Cardiac muscle cell (in vitro differentiated cells and primary cell): ENCODE measurements at regions not wholly inside any gene's neighbourhood (a gene's known extent, or its start where the extent isn't known, plus 50 kb on each side); places are given as distances from the start of the nearest gene placed in this dataset.
A peak's percentile ranks its signal among the peaks of the same experiment; 100 is the strongest.

Experiments used
- DNase-seq, 2 donors: peaks; one replicate each; pipeline versions ENCODE4 v3.0.0 to v3.0.0-alpha.2; 2010 to 2017; ENCODE audit warnings: low read depth in 1 of 2, low spot score in 1 of 2
- H3K27ac ChIP-seq: fragments of 200-600 bp; sonication (generic); 2 replicates; pipeline ENCODE4 v1.5.1; 2016
- H3K27me3 ChIP-seq: fragments of 200-600 bp; sonication (generic); 2 replicates; pipeline ENCODE4 v1.6.0; 2016; ENCODE audit warnings: control low read depth
- H3K36me3 ChIP-seq: fragments of 200-600 bp; sonication (generic); 2 replicates; pipeline ENCODE4 v1.5.1; 2016; ENCODE audit warnings: control low read depth
- H3K4me1 ChIP-seq: fragments of 200-600 bp; sonication (generic); 2 replicates; pipeline ENCODE4 v1.8.1; 2017; ENCODE audit warnings: low read depth, mild to moderate bottlenecking, mixed run types
- H3K4me3 ChIP-seq: fragments of 200-600 bp; sonication (generic); 2 replicates; pipeline ENCODE4 v1.5.1; 2016; ENCODE audit warnings: mild to moderate bottlenecking
- H3K9me3 ChIP-seq: fragments of 200-600 bp; sonication (generic); 2 replicates; pipeline ENCODE4 v1.5.1; 2017; ENCODE audit warnings: low read depth, mild to moderate bottlenecking, control low read depth
- CTCF ChIP-seq: IDR thresholded peaks from 2 replicates; pipeline ENCODE4 v1.5.1; 2012; ENCODE audit warnings: low read depth, mild to moderate bottlenecking, low read length

- peak; percentile 15 to 88 for DNase-seq
- Histone ChIP-seq H3K27me3 (no peaks in the 10 kb centered on the region), H3K36me3 (no peaks in the 10 kb centered on the region), H3K4me3 (no peak overlapping the region), H3K27ac (peak overlapping the region; percentile 67), H3K9me3 (no peaks in the 10 kb centered on the region), H3K4me1 (peaks cover 15% of the 10 kb centered on the region)
- no peak for TF ChIP-seq CTCF
These were observed 425.0 kb downstream of the FAT4 start for GRCh38 chr4:125739760-125740159.

GRCh38 chr4:125741825-125742452, 427.2 kb downstream of the FAT4 start:
- TF ChIP-seq CTCF: peak; percentile 67
- no peaks in the 10 kb centered on the region for H3K27me3 ChIP-seq
- no peak overlapping the region for H3K27ac ChIP-seq
- no peaks in the 10 kb centered on the region for H3K9me3 ChIP-seq
- H3K36me3 ChIP-seq: no peaks in the 10 kb centered on the region
- peaks cover 6% of the 10 kb centered on the region for H3K4me1 ChIP-seq
- H3K4me3 ChIP-seq: no peak overlapping the region
- peak in 1 of 2 donors; percentile 65 for DNase-seq

DNA sequence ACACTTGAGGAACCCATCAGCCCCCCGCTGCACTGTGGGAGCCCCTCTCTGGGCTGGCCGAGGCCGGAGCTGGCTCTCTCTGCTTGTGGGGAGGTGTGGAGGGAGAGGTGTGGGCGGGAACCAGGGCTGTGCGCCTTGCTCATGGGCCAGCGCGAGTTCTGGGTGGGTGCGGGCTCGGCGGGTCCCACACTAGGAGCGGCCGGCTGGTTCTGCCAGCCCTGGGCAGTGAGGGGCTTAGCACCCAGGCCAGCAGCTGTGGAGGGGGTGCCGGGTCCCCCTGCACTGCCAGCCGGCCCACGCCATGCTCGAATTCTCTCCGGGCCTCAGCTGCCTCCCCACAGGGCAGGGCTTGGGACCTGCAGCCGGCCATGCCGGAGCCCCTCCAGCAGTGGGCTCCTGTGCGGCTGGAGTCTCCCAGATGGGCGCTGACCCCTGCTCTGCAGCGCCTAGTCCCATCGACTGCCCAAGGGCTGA, 430.2 kb downstream of the FAT4 start:
- DNase-seq: no peak
- Histone ChIP-seq H3K36me3 (no peaks in the 10 kb centered on the region), H3K9me3 (no peaks in the 10 kb centered on the region), H3K4me1 (no peaks in the 10 kb centered on the region), H3K4me3 (no peak overlapping the region), H3K27ac (no peak overlapping the region), H3K27me3 (no peaks in the 10 kb centered on the region)
- no peak for TF ChIP-seq CTCF

DNA sequence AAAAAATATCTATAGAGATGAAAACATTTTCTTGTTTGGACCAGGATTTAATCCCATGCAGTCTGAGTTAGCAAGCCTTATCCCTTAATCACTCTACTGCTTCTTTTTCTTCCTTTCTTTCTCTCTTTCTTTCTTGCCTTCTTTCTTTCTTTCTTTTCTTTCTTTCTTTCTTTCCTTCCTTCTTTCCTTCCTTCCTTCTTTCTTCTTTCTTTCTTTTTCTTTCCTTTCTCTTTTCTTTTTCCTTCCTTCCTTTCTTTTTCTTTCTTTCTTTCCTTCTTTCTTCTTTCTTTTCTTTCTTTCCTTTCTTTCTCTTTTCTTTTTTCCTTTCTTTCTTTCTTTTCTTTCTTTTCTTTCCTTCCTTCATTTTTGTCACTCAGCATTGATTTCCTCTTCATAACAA, 434.6 kb downstream of the FAT4 start:
- Histone ChIP-seq H3K27me3 (no peaks in the 10 kb centered on the region), H3K4me3 (no peak overlapping the region), H3K4me1 (no peaks in the 10 kb centered on the region), H3K27ac (no peak overlapping the region), H3K9me3 (no peaks in the 10 kb centered on the region), H3K36me3 (no peaks in the 10 kb centered on the region)
- DNase-seq: no peak
- no peak for TF ChIP-seq CTCF

GRCh38 chr4:125750399-125750798, 435.6 kb downstream of the FAT4 start:
- no peak overlapping the region for H3K4me3 ChIP-seq
- no peak for TF ChIP-seq CTCF

More at GRCh38 chr4:125750399-125750798, 435.6 kb downstream of the FAT4 start:
- Histone ChIP-seq H3K9me3 (no peaks in the 10 kb centered on the region), H3K27ac (no peak overlapping the region), H3K4me1 (no peaks in the 10 kb centered on the region), H3K27me3 (no peaks in the 10 kb centered on the region), H3K36me3 (no peaks in the 10 kb centered on the region)
- DNase-seq: no peak
